CD14-positive monocyte (primary cell): ENCODE measurements at regions not wholly inside any gene's neighbourhood (a gene's known extent, or its start where the extent isn't known, plus 50 kb on each side); places are given as distances from the start of the nearest gene placed in this dataset.

Source experiments
- DNase-seq, 3 donors: peaks; one replicate each; pipeline ENCODE4 v3.0.0-alpha.2; 2011 to 2022
- H2AFZ ChIP-seq: 2 replicates; pipeline ENCODE4 v1.6.0; 2012; ENCODE audit warnings: mild to moderate bottlenecking, low read depth, low read length, inconsistent platforms; ENCODE audit not compliant: insufficient read depth, poor library complexity, severe bottlenecking
- H3K27ac ChIP-seq, 2 donors: 1 replicate in 1 of 2; 2 replicates in 1 of 2; pipeline ENCODE4 v1.5.1; 2012 to 2013; ENCODE audit warnings: low read length in 2 of 2, control low read depth in 1 of 2, inconsistent platforms in 1 of 2, low read depth in 1 of 2, mild to moderate bottlenecking in 1 of 2
- H3K27me3 ChIP-seq, 2 donors: one replicate each; pipeline versions ENCODE4 v1.6.0 to v1.6.1; 2011 to 2013; ENCODE audit warnings: low read length in 2 of 2; ENCODE audit not compliant: control insufficient read depth in 2 of 2, insufficient read depth in 2 of 2
- H3K36me3 ChIP-seq, 2 donors: replicated peaks in 1 of 2; 1 replicate in 1 of 2; 2 replicates in 1 of 2; pipeline versions ENCODE4 v1.5.1 to v1.6.1; 2012 to 2013; ENCODE audit warnings: low read length in 2 of 2, control low read depth in 1 of 2, inconsistent platforms in 1 of 2, mild to moderate bottlenecking in 1 of 2; ENCODE audit not compliant: insufficient read depth in 2 of 2, control insufficient read depth in 1 of 2
- H3K4me1 ChIP-seq, 2 donors: 1 replicate in 1 of 2; 2 replicates in 1 of 2; pipeline versions ENCODE4 v1.5.1 to v1.6.1; 2012 to 2013; ENCODE audit warnings: low read length in 2 of 2, control low read depth in 1 of 2, inconsistent platforms in 1 of 2, mild to moderate bottlenecking in 1 of 2, moderate library complexity in 1 of 2; ENCODE audit not compliant: insufficient read depth in 2 of 2, control insufficient read depth in 1 of 2
- H3K4me2 ChIP-seq: replicated peaks from 2 replicates; pipeline ENCODE3; 2012; ENCODE audit warnings: low read length, moderate library complexity, mild to moderate bottlenecking; ENCODE audit not compliant: poor library complexity, severe bottlenecking; ENCODE audit errors: extremely low read depth
- H3K4me3 ChIP-seq, 3 experiments: fragments of 200-600 bp in 1 of 3; sonication (generic) in 1 of 3; replicated peaks in 1 of 3; 1 replicate in 2 of 3; 2 replicates in 1 of 3; pipeline ENCODE4 v1.5.1; 2011 to 2013; ENCODE audit warnings: low read length in 3 of 3, mild to moderate bottlenecking in 3 of 3, control low read depth in 2 of 3, low read depth in 2 of 3, inconsistent platforms in 1 of 3, moderate library complexity in 1 of 3
- H3K79me2 ChIP-seq: 2 replicates; pipeline ENCODE4 v1.6.0; 2012; ENCODE audit warnings: mild to moderate bottlenecking, control low read depth, inconsistent platforms, low read length, moderate library complexity; ENCODE audit not compliant: insufficient read depth
- H3K9ac ChIP-seq: 2 replicates; pipeline ENCODE4 v1.6.0; 2017; ENCODE audit warnings: low read length, mild to moderate bottlenecking; ENCODE audit not compliant: insufficient read depth, poor library complexity, severe bottlenecking
- H3K9me3 ChIP-seq, 2 donors: replicated peaks in 1 of 2; 1 replicate in 1 of 2; 2 replicates in 1 of 2; pipeline versions ENCODE4 v1.5.1 to v1.6.1; 2012 to 2013; ENCODE audit warnings: low read length in 2 of 2, control low read depth in 1 of 2; ENCODE audit not compliant: control insufficient read depth in 1 of 2, insufficient read depth in 1 of 2
- H4K20me1 ChIP-seq: 2 replicates; pipeline ENCODE4 v1.6.0; 2012; ENCODE audit warnings: mild to moderate bottlenecking, low read length, control low read depth, moderate library complexity; ENCODE audit not compliant: insufficient read depth
- H3K27ac Mint-ChIP-seq, 7 donors: one replicate each; pipeline ENCODE4 v1.8.0; 2020; ENCODE audit warnings: mild to moderate bottlenecking in 7 of 7, mixed read lengths in 7 of 7, moderate library complexity in 6 of 7, inconsistent platforms in 2 of 7
- H3K27me3 Mint-ChIP-seq, 3 donors: one replicate each; pipeline ENCODE4 v1.8.0; 2021 to 2022; ENCODE audit warnings: low read depth in 3 of 3, mild to moderate bottlenecking in 3 of 3, mixed read lengths in 3 of 3, moderate library complexity in 3 of 3, inconsistent platforms in 1 of 3
- H3K36me3 Mint-ChIP-seq, 2 donors: one replicate each; pipeline ENCODE4 v1.8.0; 2020; ENCODE audit warnings: mixed read lengths in 2 of 2, inconsistent platforms in 1 of 2, mild to moderate bottlenecking in 1 of 2
- H3K4me1 Mint-ChIP-seq: one replicate; pipeline ENCODE4 v1.8.0; 2020; ENCODE audit warnings: mild to moderate bottlenecking, mixed read lengths
- H3K4me3 Mint-ChIP-seq, 2 donors: one replicate each; pipeline ENCODE4 v1.8.0; 2020; ENCODE audit warnings: mild to moderate bottlenecking in 2 of 2, mixed read lengths in 2 of 2, moderate library complexity in 1 of 2
- H3K9me3 Mint-ChIP-seq, 7 donors: one replicate each; pipeline ENCODE4 v1.8.0; 2020 to 2022; ENCODE audit warnings: mixed read lengths in 7 of 7, mild to moderate bottlenecking in 6 of 7, moderate library complexity in 6 of 7, inconsistent platforms in 2 of 7
- WGBS: methylation state at CpG from one replicate; pipeline ENCODE4 v1.1.5; 2013; ENCODE audit warnings: missing lambda C conversion rate; ENCODE audit not compliant: insufficient coverage; 5-methylcytosine and 5-hydroxymethylcytosine counted together
- intact Hi-C, 2 donors: fragments of 100-400 bp; cut with micrococcal nuclease; formaldehyde crosslinking; loops; one replicate each; pipeline versions ENCODE4 v1.15.0 to v1.15.1; 2023
- TF ChIP-seq, protein P1 (sequence below): fragments of 200-600 bp; IDR thresholded peaks from one replicate; pipeline ENCODE4 v1.8.0; 2022; ENCODE audit warnings: antibody characterized with exemption, mild to moderate bottlenecking

GRCh38 chr5:74457876-74458275 is 182.7 kb downstream of the ENC1 start:
- no peak overlapping the region for H3K4me3 ChIP-seq
- H3K4me1 ChIP-seq, result peaks cover 9 to 10% of the 10 kb centered on the region in 2 donors
- no peak overlapping the region for H3K27ac ChIP-seq
- Mint-ChIP-seq H3K36me3 (no peaks in the 10 kb centered on the region), H3K9me3 (peaks cover 0 to 1% (median 0%) of the 10 kb centered on the region in 7 donors), H3K27me3 (peaks cover 0 to 3% (median 1%) of the 10 kb centered on the region in 3 donors), H3K4me3 (no peak overlapping the region), H3K4me1 (peaks cover 8% of the 10 kb centered on the region), H3K27ac (no peak overlapping the region)
- no peak for DNase-seq
- no peaks in the 10 kb centered on the region for H4K20me1 ChIP-seq
- H3K79me2 ChIP-seq, result no peaks in the 10 kb centered on the region
- H3K27me3 ChIP-seq, result no peaks in the 10 kb centered on the region
- no peak overlapping the region for H3K9ac ChIP-seq
- H3K4me2 ChIP-seq, result no peak overlapping the region
- TF ChIP-seq, protein P1, sequence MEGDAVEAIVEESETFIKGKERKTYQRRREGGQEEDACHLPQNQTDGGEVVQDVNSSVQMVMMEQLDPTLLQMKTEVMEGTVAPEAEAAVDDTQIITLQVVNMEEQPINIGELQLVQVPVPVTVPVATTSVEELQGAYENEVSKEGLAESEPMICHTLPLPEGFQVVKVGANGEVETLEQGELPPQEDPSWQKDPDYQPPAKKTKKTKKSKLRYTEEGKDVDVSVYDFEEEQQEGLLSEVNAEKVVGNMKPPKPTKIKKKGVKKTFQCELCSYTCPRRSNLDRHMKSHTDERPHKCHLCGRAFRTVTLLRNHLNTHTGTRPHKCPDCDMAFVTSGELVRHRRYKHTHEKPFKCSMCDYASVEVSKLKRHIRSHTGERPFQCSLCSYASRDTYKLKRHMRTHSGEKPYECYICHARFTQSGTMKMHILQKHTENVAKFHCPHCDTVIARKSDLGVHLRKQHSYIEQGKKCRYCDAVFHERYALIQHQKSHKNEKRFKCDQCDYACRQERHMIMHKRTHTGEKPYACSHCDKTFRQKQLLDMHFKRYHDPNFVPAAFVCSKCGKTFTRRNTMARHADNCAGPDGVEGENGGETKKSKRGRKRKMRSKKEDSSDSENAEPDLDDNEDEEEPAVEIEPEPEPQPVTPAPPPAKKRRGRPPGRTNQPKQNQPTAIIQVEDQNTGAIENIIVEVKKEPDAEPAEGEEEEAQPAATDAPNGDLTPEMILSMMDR, result no peak
- H2AFZ ChIP-seq, result no peak overlapping the region
- H3K9me3 ChIP-seq, result no peaks in the 10 kb centered on the region
- intact Hi-C loops, result no loop called here
- H3K36me3 ChIP-seq, result no peaks in the 10 kb centered on the region

DNA sequence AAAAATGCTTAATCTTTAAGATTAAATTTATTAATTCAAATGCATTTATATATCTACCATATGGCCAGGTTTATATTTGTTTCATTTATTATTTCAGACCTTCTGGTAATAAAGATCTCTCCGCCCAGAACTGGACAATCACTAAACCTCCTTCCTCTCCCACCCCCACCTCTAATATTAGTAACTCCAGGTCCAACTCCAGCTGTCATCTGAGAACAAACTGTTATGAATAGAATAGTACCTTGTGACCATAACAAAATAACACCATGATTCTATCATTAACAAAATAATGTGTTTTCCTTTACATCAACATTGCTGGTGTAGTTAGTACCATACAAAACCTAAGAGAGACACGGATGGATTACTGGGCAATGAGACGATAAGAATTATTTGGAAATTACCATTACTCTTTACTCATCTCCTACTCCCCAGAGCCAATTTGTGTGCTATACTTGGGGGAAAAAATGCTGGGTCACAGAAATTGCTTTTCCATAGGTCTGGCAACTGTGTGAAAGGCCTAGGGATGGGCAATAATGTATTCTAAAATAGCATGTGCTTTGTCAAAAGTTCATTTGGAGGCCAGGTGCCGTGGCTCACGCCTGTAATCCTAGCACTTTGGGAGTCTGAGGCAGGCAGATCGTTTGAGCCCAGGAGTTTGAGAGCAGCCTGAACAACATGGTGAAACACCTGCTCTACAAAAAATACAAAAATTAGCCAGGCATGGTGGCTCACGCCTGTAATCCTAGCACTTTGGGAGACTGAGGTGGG is 186.1 kb downstream of the ENC1 start:
- Histone ChIP-seq H3K9me3 (no peaks in the 10 kb centered on the region), H3K27me3 (no peaks in the 10 kb centered on the region), H3K27ac (no peak overlapping the region), H3K9ac (no peak overlapping the region), H3K4me3 (no peak overlapping the region), H3K36me3 (no peaks in the 10 kb centered on the region), H3K4me1 (peaks cover 14% of the 10 kb centered on the region in 2 donors), H2AFZ (no peak overlapping the region), H3K79me2 (no peaks in the 10 kb centered on the region), H4K20me1 (no peaks in the 10 kb centered on the region), H3K4me2 (no peak overlapping the region)
- peaks cover 0 to 2% (median under 1%) of the 10 kb centered on the region in 3 donors for H3K27me3 Mint-ChIP-seq
- peaks cover 0 to under 1% of the 10 kb centered on the region in 2 donors for H3K36me3 Mint-ChIP-seq
- no peak overlapping the region for H3K4me3 Mint-ChIP-seq
- H3K9me3 Mint-ChIP-seq, result peaks cover 0 to 7% (median 2%) of the 10 kb centered on the region in 7 donors
- H3K27ac Mint-ChIP-seq, result peak overlapping the region in 1 of 7 donors; percentile 11
- H3K4me1 Mint-ChIP-seq, result peaks cover 14% of the 10 kb centered on the region
- WGBS, result 81% methylated on average over 2 of the region's 7 CpGs
- no peak for DNase-seq
- TF ChIP-seq, protein P1, result no peak
- intact Hi-C loops, result no loop called here
